ENCODE measurements at regions not wholly inside any gene's neighbourhood (a gene's known extent, or its start where the extent isn't known, plus 50 kb on each side); places are given as distances from the start of the nearest gene placed in this dataset.
"Not testable (repeated sequence)": the region's sequence is repeated elsewhere in the genome, so short reads cannot be mapped to it uniquely, and the experiment has no call there.

DNA sequence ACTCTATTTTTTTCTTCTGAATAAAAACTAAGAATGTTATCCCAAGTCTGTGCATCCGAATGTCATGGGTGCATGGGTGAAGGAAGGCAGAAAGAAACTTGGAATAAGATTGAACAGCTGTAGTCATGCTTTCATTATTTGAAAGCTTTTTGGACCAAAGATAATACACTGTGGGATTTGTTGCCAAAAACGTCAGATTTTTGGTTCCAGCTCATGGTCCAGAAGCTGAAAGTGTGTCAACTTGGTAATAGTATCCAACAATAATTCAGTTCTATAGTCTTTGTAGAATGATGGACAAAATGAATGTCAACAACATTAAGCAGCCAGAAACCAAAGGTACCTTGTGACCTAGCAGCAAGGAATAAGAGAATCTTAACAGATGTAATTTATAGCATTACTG lies 327.9 kb upstream of the ADAMTS9 start:
- no peak for TF ChIP-seq POLR2A (IDR thresholded peaks at IDR 0.05)
- TF ChIP-seq, protein P1, sequence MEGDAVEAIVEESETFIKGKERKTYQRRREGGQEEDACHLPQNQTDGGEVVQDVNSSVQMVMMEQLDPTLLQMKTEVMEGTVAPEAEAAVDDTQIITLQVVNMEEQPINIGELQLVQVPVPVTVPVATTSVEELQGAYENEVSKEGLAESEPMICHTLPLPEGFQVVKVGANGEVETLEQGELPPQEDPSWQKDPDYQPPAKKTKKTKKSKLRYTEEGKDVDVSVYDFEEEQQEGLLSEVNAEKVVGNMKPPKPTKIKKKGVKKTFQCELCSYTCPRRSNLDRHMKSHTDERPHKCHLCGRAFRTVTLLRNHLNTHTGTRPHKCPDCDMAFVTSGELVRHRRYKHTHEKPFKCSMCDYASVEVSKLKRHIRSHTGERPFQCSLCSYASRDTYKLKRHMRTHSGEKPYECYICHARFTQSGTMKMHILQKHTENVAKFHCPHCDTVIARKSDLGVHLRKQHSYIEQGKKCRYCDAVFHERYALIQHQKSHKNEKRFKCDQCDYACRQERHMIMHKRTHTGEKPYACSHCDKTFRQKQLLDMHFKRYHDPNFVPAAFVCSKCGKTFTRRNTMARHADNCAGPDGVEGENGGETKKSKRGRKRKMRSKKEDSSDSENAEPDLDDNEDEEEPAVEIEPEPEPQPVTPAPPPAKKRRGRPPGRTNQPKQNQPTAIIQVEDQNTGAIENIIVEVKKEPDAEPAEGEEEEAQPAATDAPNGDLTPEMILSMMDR (IDR thresholded peaks at IDR 0.05) = no peak
- intact Hi-C loops (cut with DNase I; ENCODE audit: low total_unique reads) = no loop called here
- H3K4me3 ChIP-seq (ENCODE audit: low read depth, poor library complexity, severe bottlenecking) = no peak overlapping the region
- WGBS, 2 donors = 49% methylated on average over 2 of the region's 2 CpGs
- no peak for DNase-seq (ENCODE audit: low spot score in 2 of 2)

DNA sequence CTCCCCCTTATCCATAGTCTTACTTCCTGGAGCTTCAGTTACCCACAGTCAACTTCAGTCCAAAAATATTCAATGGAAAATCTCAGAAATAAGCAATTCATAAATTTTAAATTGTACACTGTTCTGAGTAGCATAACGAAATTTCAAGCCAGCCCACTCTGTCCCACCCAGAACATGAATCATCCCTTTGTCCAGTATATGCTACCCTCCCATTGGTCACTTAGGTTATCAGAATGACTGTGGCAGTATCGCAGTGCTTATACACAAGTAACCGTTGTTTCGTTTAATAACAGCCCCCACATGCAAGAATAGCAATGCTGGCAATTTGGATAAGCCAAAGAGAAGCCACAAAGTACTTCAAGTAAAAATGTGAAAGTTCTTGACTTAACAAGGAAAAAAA lies 325.3 kb upstream of the ADAMTS9 start:
- H3K4me3 ChIP-seq (ENCODE audit: low read depth, poor library complexity, severe bottlenecking) = no peak overlapping the region
- intact Hi-C loops (cut with DNase I; ENCODE audit: low total_unique reads) = no loop called here
- WGBS, 2 donors = 90 to 95% methylated on average over 4 of the region's 4 CpGs
- DNase-seq (ENCODE audit: low spot score in 2 of 2) = no peak
- TF ChIP-seq POLR2A (IDR thresholded peaks at IDR 0.05) = no peak
- TF ChIP-seq, protein P1 (IDR thresholded peaks at IDR 0.05) = no peak

DNA sequence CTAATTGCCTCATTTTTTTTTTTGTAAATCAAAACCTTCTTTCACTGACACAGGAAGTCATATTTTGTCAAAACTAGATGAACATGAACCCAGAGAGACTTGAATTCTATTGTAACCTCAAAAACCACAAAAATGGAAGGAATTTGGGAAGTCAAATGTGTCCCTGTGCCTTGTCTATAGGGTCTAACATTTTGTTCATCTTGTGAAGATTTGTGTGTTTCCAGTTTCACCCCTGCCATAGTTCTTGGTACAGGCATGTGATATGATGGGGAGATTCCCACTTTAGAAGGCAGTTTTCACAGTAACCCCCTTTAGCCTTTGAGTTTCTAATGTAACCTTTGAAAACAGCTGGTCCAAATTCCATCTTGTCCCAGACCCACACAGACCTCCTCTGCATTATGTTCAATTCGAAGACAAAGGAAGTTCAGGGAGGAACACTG lies 318.5 kb upstream of the ADAMTS9 start:
- intact Hi-C loops (cut with DNase I; ENCODE audit: low total_unique reads) = no loop called here
- DNase-seq (ENCODE audit: low spot score in 2 of 2) = no peak
- WGBS, 2 donors = 48 to 55% methylated on average over 1 of the region's 1 CpG
- TF ChIP-seq, protein P1 (IDR thresholded peaks at IDR 0.05) = no peak
- no peak overlapping the region for H3K4me3 ChIP-seq (ENCODE audit: low read depth, poor library complexity, severe bottlenecking)

DNA sequence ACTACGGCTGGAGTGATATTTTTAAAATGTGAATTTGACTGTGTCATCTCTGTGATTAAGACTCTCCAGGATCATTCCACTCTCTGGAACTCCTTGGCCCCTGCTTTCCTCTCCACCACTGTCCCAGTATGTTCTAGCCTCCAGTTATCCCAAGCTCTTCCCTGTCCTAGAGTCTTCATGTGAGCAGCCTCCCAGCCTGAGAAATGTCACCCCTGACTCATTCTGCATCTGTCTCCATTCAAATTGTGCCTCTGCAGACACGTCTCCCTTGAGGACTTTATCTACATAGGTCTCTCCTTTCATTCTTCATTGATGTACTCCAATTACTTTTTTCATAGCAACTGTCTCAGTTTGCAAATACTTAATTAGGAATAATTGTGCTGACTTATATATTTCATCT lies 317.7 kb upstream of the ADAMTS9 start:
- intact Hi-C loops (cut with DNase I; ENCODE audit: low total_unique reads) = no loop called here
- no peak overlapping the region for H3K4me3 ChIP-seq (ENCODE audit: low read depth, poor library complexity, severe bottlenecking)
- no peak for TF ChIP-seq POLR2A (IDR thresholded peaks at IDR 0.05)
- TF ChIP-seq, protein P1 (IDR thresholded peaks at IDR 0.05) = no peak
- WGBS, 2 donors = 80 to 88% methylated on average over 2 of the region's 2 CpGs
- DNase-seq (ENCODE audit: low spot score in 2 of 2) = no peak

DNA sequence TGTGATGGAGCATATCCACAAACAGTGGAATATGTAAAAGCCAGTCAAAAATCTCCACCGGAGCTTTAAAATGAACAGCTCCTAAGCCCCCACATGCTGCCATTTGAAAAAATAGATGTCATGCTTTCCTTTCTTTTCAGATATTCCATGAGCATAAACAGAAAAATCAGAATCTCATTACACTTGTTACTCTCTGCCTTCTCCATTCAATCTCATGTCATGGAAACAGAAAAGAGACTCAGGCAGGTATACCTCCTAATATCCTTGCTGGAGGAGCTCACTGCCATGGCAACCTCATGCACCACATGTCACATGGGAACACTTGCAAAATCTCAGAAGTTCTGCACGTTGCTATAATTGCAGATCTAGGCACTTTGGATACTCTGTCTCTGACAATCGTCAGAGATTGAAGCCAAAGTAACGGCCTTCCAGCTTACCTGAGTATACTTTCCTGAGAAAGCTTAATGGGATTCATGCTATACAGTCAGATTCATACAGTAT lies 317.0 kb upstream of the ADAMTS9 start:
- TF ChIP-seq, protein P1 (IDR thresholded peaks at IDR 0.05) = no peak
- no peak for TF ChIP-seq POLR2A (IDR thresholded peaks at IDR 0.05)
- no peak for DNase-seq (ENCODE audit: low spot score in 2 of 2)
- WGBS, 2 donors = 72 to 73% methylated on average over 4 of the region's 4 CpGs
- no peak overlapping the region for H3K4me3 ChIP-seq (ENCODE audit: low read depth, poor library complexity, severe bottlenecking)
- intact Hi-C loops (cut with DNase I; ENCODE audit: low total_unique reads) = no loop called here

DNA sequence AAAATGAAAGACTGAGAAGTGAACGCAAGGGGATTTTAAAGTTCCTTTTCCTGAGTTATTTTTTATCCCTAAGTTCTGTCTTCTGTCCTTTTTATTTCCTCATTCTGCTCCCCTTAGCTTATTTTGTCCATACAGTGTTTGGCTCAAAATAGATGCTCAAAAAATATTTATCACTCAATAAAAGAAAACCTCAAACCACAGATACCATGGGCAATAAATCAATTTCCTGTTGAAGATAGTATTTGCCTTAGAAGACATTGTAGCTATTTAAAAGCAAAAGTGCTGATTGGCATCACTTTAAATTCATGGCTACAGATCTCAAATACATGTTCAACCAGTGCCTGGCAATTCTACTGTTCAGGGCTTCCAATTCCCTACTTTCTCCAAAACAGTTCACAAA lies 316.5 kb upstream of the ADAMTS9 start:
- TF ChIP-seq, protein P1 (IDR thresholded peaks at IDR 0.05) = no peak
- no peak for TF ChIP-seq POLR2A (IDR thresholded peaks at IDR 0.05)
- intact Hi-C loops (cut with DNase I; ENCODE audit: low total_unique reads) = no loop called here
- 65 to 71% methylated on average over 1 of the region's 1 CpG for WGBS, 2 donors
- H3K4me3 ChIP-seq (ENCODE audit: low read depth, poor library complexity, severe bottlenecking) = no peak overlapping the region
- no peak for DNase-seq (ENCODE audit: low spot score in 2 of 2)

DNA sequence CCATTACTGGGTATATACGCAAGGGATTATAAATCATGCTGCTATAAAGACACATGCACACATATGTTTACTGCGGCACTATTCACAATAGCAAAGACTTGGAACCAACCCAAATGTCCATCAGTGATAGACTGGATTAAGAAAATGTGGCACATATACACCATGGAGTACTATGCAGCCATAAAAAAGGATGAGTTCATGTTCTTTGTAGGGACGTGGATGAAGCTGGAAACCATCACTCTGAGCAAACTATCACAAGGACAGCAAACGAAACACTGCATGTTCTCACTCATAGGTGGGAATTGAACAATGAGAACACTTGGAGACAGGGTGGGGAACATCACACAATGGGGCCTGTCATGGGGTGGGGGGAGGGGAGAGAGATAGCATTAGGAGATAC lies 313.3 kb upstream of the ADAMTS9 start:
- not testable (repeated sequence) for H3K4me3 ChIP-seq (ENCODE audit: low read depth, poor library complexity, severe bottlenecking); DNase-seq (ENCODE audit: low spot score in 2 of 2)
- 89 to 91% methylated on average over 4 of the region's 4 CpGs for WGBS, 2 donors

More for the DNA sequence above, 313.3 kb upstream of the ADAMTS9 start:
- intact Hi-C loops (cut with DNase I; ENCODE audit: low total_unique reads) = not testable (repeated sequence)
